Stomach (tissue), 8 donors: ENCODE measurements at regions not wholly inside any gene's neighbourhood (a gene's known extent, or its start where the extent isn't known, plus 50 kb on each side); places are given as distances from the start of the nearest gene placed in this dataset.

Experiments
- DNase-seq, 2 donors: peaks; one replicate each; pipeline versions ENCODE4 v3.0.0 to v3.0.0-alpha.2; 2013 to 2019
- H3K27ac ChIP-seq, 5 donors: fragments of 200-600 bp in 4 of 5; sonication (generic) in 4 of 5; one replicate each; pipeline ENCODE4 v1.5.1; 2013 to 2019; ENCODE audit warnings: mild to moderate bottlenecking in 1 of 5, moderate library complexity in 1 of 5
- H3K27me3 ChIP-seq, 3 donors: fragments of 200-600 bp; sonication (generic); one replicate each; pipeline ENCODE4 v1.5.1; 2017 to 2019; ENCODE audit warnings: mixed run types in 1 of 3
- H3K36me3 ChIP-seq, 4 donors: fragments of 200-600 bp; sonication (generic); 1 replicate in 3 of 4; 2 replicates in 1 of 4; pipeline ENCODE4 v1.5.1; 2016 to 2019
- H3K4me1 ChIP-seq, 4 donors: fragments of 200-600 bp; sonication (generic); one replicate each; pipeline ENCODE4 v1.5.1; 2016 to 2019
- H3K4me3 ChIP-seq, 4 donors: fragments of 200-600 bp; sonication (generic) in 3 of 4; one replicate each; pipeline ENCODE4 v1.5.1; 2016 to 2019; ENCODE audit warnings: mild to moderate bottlenecking in 1 of 4
- H3K9me3 ChIP-seq, 4 donors: fragments of 200-600 bp; sonication (generic); one replicate each; pipeline ENCODE4 v1.5.1; 2016 to 2019
- CTCF ChIP-seq, 7 experiments: fragments of 450-650 bp in 4 of 7; fragments of 200-600 bp in 3 of 7; sonication (generic) in 3 of 7; IDR thresholded peaks; one replicate each; pipeline ENCODE4 v1.5.1; 2016 to 2019; ENCODE audit warnings: antibody characterized with exemption in 7 of 7, control low read depth in 2 of 7, mild to moderate bottlenecking in 1 of 7
- EP300 ChIP-seq: sonication (generic); formaldehyde crosslinking; IDR thresholded peaks from one replicate; pipeline ENCODE4 v1.6.1; 2017; ENCODE audit warnings: antibody characterized with exemption
- POLR2A ChIP-seq, 4 donors: fragments of 450-650 bp; IDR thresholded peaks; one replicate each; pipeline ENCODE4 v1.6.1; 2016; ENCODE audit warnings: antibody characterized with exemption in 4 of 4, control low read depth in 2 of 4, mild to moderate bottlenecking in 1 of 4, moderate library complexity in 1 of 4
- POLR2AphosphoS5 ChIP-seq, 3 donors: sonication (generic); formaldehyde crosslinking; IDR thresholded peaks; one replicate each; pipeline ENCODE4 v1.6.1; 2016; ENCODE audit warnings: antibody characterized with exemption in 3 of 3
- WGBS, 5 donors: extraction: QIAGEN DNeasy Blood & Tissue Kit in 3 of 5; methylation state at CpG; one replicate each; pipeline versions ENCODE4 v1.1.5 to v1.1.7; 2013 to 2018; 5-methylcytosine and 5-hydroxymethylcytosine counted together
- intact Hi-C: fragments of 100-400 bp; cut with DNase I; formaldehyde crosslinking; loops from one replicate; pipeline ENCODE4 v1.15.1; 2023; ENCODE audit warnings: low total_unique reads
- donor health status: healthy with polysubstance abuse.
- donor health status: Bipolar disorder and iron deficiency.
- donor health status: healthy.

GRCh38 chr3:147030274-147030673 is 376.1 kb downstream of the ZIC4 start:
- H3K4me1 ChIP-seq, result no peaks in the 10 kb centered on the region
- 44 to 59% (median 51%) methylated on average over 2 of the region's 2 CpGs for WGBS, 5 donors
- intact Hi-C loops, result no loop called here

GRCh38 chr3:147015334-147015733 is 391.0 kb downstream of the ZIC4 start:
- no peak overlapping the region for H3K4me3 ChIP-seq
- H3K27ac ChIP-seq, result no peak overlapping the region
- H3K4me1 ChIP-seq, result no peaks in the 10 kb centered on the region
- intact Hi-C loops, result no loop called here
- no peaks in the 10 kb centered on the region for H3K27me3 ChIP-seq
- DNase-seq, result no peak
- WGBS, 5 donors, result 77 to 88% (median 81%) methylated on average over 3 of the region's 3 CpGs
- no peak for TF ChIP-seq POLR2A (IDR thresholded peaks at IDR 0.05)
- no peak for TF ChIP-seq EP300
- TF ChIP-seq CTCF (IDR thresholded peaks at IDR 0.05), result no peak
- TF ChIP-seq POLR2AphosphoS5 (IDR thresholded peaks at IDR 0.05), result no peak
- peaks cover 0 to 12% (median 4%) of the 10 kb centered on the region in 4 donors for H3K9me3 ChIP-seq
- no peaks in the 10 kb centered on the region for H3K36me3 ChIP-seq

More at GRCh38 chr3:147030274-147030673, 376.1 kb downstream of the ZIC4 start:
- DNase-seq, result no peak
- Histone ChIP-seq H3K36me3 (no peaks in the 10 kb centered on the region), H3K27me3 (no peaks in the 10 kb centered on the region), H3K4me3 (no peak overlapping the region), H3K27ac (no peak overlapping the region), H3K9me3 (peaks cover 0 to 15% (median 5%) of the 10 kb centered on the region in 4 donors)
- TF ChIP-seq EP300 (no peak), POLR2AphosphoS5 (IDR thresholded peaks at IDR 0.05) (no peak), POLR2A (IDR thresholded peaks at IDR 0.05) (no peak), CTCF (IDR thresholded peaks at IDR 0.05) (no peak)

GRCh38 chr3:147008886-147009285 is 397.5 kb downstream of the ZIC4 start:
- 57 to 87% (median 69%) methylated on average over 1 of the region's 1 CpG for WGBS, 5 donors
- H3K9me3 ChIP-seq, result no peaks in the 10 kb centered on the region
- no peak overlapping the region for H3K4me3 ChIP-seq
- H3K27me3 ChIP-seq, result no peaks in the 10 kb centered on the region
- H3K27ac ChIP-seq, result no peak overlapping the region
- no peaks in the 10 kb centered on the region for H3K4me1 ChIP-seq
- H3K36me3 ChIP-seq, result no peaks in the 10 kb centered on the region
- TF ChIP-seq POLR2A (IDR thresholded peaks at IDR 0.05) (no peak), CTCF (IDR thresholded peaks at IDR 0.05) (no peak), POLR2AphosphoS5 (IDR thresholded peaks at IDR 0.05) (no peak), EP300 (no peak)
- intact Hi-C loops, result no loop called here
- no peak for DNase-seq

- Histone ChIP-seq H3K4me3 (no peak overlapping the region), H3K27ac (no peak overlapping the region), H3K36me3 (no peaks in the 10 kb centered on the region), H3K9me3 (no peaks in the 10 kb centered on the region), H3K27me3 (no peaks in the 10 kb centered on the region), H3K4me1 (no peaks in the 10 kb centered on the region)
- no peak for DNase-seq
- 80 to 95% (median 88%) methylated on average over 2 of the region's 2 CpGs for WGBS, 5 donors
- intact Hi-C loops, result no loop called here
- no peak for TF ChIP-seq EP300
- TF ChIP-seq CTCF (IDR thresholded peaks at IDR 0.05), result no peak
- TF ChIP-seq POLR2A (IDR thresholded peaks at IDR 0.05), result no peak
- no peak for TF ChIP-seq POLR2AphosphoS5 (IDR thresholded peaks at IDR 0.05)
Observed at GRCh38 chr3:147008458-147008857, 397.9 kb downstream of the ZIC4 start.
